Dedifferentiated amniotic fluid mesenchymal stem cell (primary cell): ENCODE measurements at regions not wholly inside any gene's neighbourhood (a gene's known extent, or its start where the extent isn't known, plus 50 kb on each side); places are given as distances from the start of the nearest gene placed in this dataset.

Experiments
- DNase-seq: peaks from one replicate; pipeline ENCODE4 v3.0.0-alpha.2; 2016; ENCODE audit errors: extremely low spot score

- DNase-seq: no peak
Observed at GRCh38 chr18:30081122-30081521, 961.4 kb downstream of the DSC3 start.

DNA sequence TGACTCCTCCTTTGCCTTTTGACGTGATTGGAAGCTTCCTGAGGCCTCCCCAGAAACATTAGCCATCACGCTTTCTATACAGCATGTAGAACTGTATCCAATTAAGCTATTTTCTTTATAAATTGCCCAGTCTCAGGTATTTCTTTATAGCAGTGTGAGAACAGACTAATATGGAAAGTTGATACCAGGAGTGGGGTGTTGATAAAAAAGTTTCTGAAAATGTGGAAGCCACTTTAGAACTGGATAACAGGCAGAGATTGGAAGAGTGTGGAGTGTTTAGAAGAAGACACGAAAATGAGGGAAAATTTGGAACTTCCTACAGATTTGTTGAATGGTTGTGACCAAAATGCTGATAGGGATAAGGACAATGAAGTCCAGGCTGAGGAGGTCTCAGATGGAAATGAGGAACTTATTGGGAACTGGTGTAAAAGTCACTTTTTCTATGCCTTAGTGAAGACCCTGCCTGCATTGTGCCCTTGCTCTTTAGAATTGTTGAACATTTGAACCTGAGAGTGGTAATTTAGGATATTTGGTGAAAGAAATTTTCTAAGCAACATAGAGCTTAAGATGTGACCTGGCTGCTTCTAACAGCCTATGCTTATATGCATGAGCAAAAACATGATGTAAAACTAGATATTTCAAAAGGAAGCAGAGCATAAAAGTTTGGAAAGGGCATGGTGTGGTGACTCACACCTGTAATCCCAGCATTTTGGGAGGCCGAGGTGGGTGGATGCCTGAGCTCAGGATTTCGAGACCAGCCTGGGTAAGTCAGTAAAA is 969.7 kb downstream of the DSC3 start:
- no peak for DNase-seq

- no peak for DNase-seq
Observed at GRCh38 chr18:30066288-30066687, 976.3 kb downstream of the DSC3 start.

DNA sequence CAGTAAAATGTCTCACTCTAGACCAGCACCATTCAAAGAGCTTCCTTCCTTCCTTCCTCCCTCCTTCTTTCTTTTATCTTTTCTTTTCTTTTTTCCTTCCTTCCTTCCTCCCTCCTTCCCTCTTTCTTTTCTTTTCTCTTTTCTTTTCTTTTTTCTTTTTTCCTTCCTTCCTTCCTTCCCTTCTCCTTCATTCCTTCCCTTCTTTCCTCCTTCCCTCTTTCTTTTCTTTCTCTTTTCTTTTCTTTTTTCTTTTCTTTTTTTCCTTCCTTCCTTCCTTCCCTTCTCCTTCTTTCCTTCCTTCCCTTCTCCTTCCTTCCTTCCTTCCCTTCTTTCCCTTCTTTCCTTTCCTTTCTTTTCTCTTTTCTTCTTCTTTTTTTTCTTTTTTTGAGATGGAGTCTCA is 985.1 kb downstream of the DSC3 start:
- no peak for DNase-seq

- no peak for DNase-seq
Observed at GRCh38 chr18:30056528-30056927, 986.0 kb downstream of the DSC3 start.

GRCh38 chr18:30044496-30044895 is 998.0 kb downstream of the DSC3 start:
- no peak for DNase-seq

- no peak for DNase-seq
Observed at GRCh38 chr18:30039201-30039600, 1003.3 kb downstream of the DSC3 start.

DNA sequence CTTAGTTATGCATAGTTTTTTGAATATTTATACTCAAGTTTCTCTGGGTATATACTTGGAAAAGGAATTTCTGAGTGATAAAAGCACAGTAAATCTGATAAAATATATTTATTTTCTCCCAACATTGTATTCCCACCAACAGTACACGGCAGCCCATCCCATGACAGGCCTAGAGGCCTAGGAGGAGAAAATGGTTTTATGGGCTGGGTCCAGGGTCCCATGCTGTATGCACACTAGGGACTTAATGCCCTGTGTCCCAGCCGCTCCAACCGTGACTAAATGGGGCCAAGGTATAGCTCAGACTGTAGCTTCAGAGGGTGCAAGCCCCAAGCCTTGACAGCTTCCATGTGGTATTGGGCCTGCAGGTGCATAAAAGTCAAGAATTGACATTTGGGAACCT is 1007.7 kb downstream of the DSC3 start:
- no peak for DNase-seq

GRCh38 chr18:30016179-30016578 is 1026.4 kb downstream of the DSC3 start:
- DNase-seq: no peak

DNA sequence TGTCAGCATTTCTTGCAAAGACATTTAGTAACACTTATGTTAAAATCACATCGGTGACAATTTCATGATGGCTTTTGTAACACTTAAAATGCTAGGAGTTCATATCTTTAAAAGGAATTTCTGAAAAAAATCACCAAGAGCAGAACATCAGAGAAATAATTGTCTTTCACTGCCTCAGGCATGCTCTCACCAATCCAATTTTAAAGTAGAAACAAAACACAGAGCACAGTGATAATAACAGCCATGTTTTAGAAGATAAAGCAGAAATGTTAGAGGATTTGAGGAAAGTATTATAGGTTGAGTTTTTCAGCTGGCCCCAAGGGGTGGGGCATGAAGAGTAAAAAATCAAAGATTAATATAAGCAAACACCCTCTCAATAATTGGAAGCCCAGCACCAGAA is 1037.6 kb downstream of the DSC3 start:
- DNase-seq: no peak

- no peak for DNase-seq
Observed at GRCh38 chr18:29982218-29982617, 1060.3 kb downstream of the DSC3 start.

- DNase-seq: no peak
Observed at GRCh38 chr18:29979881-29980280, 1062.7 kb downstream of the DSC3 start.

- DNase-seq: no peak
Observed at GRCh38 chr18:29969876-29970275, 1072.7 kb downstream of the DSC3 start.

GRCh38 chr18:29962579-29962978 is 1080.0 kb downstream of the DSC3 start:
- no peak for DNase-seq

- DNase-seq: no peak
Observed at GRCh38 chr18:29960539-29960938, 1082.0 kb downstream of the DSC3 start.

- no peak for DNase-seq
Observed at GRCh38 chr18:29930231-29930630, 1112.3 kb downstream of the DSC3 start.

- DNase-seq: no peak
Observed at GRCh38 chr18:29928081-29928480, 1114.5 kb downstream of the DSC3 start.

DNA sequence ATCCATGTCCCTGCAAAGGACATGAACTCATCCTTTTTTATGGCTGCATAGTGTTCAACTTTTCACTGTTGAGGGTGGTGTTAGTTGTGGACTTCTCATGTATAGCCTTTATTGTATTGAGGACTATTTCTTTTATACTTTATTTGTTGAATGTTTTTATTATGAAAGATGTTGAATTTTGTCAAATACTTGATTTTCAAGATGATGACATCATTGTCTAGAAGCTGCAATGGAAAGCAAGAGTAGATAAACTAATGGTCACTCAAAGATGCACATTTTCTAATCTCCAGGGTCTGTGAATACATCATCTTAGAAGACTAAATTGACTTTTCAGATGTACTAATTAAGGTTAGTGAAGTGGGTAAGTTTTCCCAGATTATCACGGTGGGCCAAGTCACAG is 1117.0 kb downstream of the DSC3 start:
- DNase-seq: no peak

GRCh38 chr18:29912351-29912750 is 1130.2 kb downstream of the DSC3 start:
- DNase-seq: no peak

DNA sequence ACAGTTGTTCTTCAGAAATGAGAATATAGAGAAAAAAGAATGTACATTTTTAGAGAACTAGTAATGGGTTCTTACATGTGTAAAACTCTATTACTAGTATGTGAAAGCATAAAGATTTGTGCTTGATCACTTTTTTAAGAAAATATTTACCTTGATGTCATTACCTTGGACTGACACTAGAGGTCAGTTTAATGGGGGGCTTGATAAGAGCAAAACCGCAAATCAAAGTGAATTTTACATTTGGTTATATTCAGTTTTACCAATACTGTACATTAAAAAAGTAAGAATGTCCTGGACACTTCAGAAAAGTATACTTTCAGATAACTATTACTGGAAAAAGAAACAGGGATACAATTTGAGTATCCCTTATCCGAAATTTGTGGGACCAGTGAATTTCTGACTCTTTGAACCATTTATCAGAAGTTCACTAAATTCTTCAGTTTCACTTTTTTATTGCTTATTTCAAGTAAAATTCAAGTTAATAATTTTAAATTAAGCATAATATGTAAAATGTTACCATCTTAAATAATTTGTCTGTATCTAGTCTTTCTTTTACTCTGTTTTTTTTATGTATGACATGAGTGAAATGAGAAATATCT is 1149.5 kb downstream of the DSC3 start:
- no peak for DNase-seq

DNA sequence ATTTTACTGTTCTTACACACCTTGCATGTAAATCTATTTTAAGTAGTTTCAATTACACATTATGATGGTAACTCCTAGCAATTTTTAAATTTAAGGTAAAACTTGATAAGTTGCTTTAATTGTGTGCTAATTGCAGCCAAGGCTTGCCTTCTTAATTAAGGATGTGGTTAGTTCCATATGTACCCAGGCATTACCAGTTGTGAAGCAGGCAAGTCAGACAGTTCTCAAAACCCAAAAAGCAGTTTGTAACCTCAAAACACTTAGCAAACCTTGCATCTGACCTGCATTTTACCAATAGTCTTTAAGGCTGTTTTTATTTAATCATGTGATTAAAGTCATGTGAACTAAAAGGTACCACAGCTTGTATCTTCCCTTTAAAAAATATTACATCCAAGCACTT is 1159.4 kb downstream of the DSC3 start:
- no peak for DNase-seq

- no peak for DNase-seq
Observed at GRCh38 chr18:29882620-29883019, 1159.9 kb downstream of the DSC3 start.

- DNase-seq: no peak
Observed at GRCh38 chr18:29879763-29880162, 1162.8 kb downstream of the DSC3 start.
